Loucy (cell line): ENCODE measurements at regions not wholly inside any gene's neighbourhood (a gene's known extent, or its start where the extent isn't known, plus 50 kb on each side); places are given as distances from the start of the nearest gene placed in this dataset.

Experiments used
- H2AFZ ChIP-seq: fragments of 200-600 bp; sonication (generic); 2 replicates; pipeline ENCODE4 v1.6.0; 2016; ENCODE audit warnings: antibody characterized with exemption, mild to moderate bottlenecking, low read length, moderate library complexity
- H3F3A ChIP-seq: fragments of 200-600 bp; 2 replicates; pipeline ENCODE4 v1.6.0; 2016; ENCODE audit warnings: antibody characterized with exemption, low read depth, mild to moderate bottlenecking
- H3K27me3 ChIP-seq: fragments of 200-600 bp; sonication (generic); 2 replicates; pipeline ENCODE4 v1.6.1; 2014; ENCODE audit warnings: low read length, mild to moderate bottlenecking; ENCODE audit not compliant: insufficient read depth, poor library complexity, severe bottlenecking
- H3K36me3 ChIP-seq: fragments of 200-600 bp; sonication (generic); 2 replicates; pipeline ENCODE4 v1.6.1; 2016; ENCODE audit warnings: low read length; ENCODE audit not compliant: insufficient read depth
- H3K4me1 ChIP-seq: fragments of 200-600 bp; sonication (generic); 2 replicates; pipeline ENCODE4 v1.5.1; 2014; ENCODE audit warnings: low read length, mild to moderate bottlenecking; ENCODE audit not compliant: insufficient read depth, poor library complexity, severe bottlenecking
- H3K4me2 ChIP-seq: fragments of 200-600 bp; sonication (generic); 2 replicates; pipeline ENCODE4 v1.6.0; 2014; ENCODE audit warnings: antibody characterized with exemption, low read length, low read depth, mild to moderate bottlenecking; ENCODE audit not compliant: poor library complexity, severe bottlenecking
- H3K4me3 ChIP-seq: fragments of 200-600 bp; sonication (generic); 2 replicates; pipeline ENCODE4 v1.5.1; 2014; ENCODE audit warnings: low read length, mild to moderate bottlenecking, mixed read lengths; ENCODE audit not compliant: poor library complexity, severe bottlenecking
- H3K79me2 ChIP-seq: fragments of 200-600 bp; sonication (generic); 2 replicates; pipeline ENCODE4 v1.6.1; 2014; ENCODE audit warnings: low read length; ENCODE audit not compliant: insufficient read depth
- H3K9ac ChIP-seq: fragments of 200-600 bp; sonication (generic); 2 replicates; pipeline ENCODE4 v1.6.0; 2014; ENCODE audit warnings: mild to moderate bottlenecking, low read depth, low read length, moderate library complexity; ENCODE audit not compliant: poor library complexity, severe bottlenecking
- H3K9me2 ChIP-seq: fragments of 200-600 bp; sonication (generic); replicated peaks from 2 replicates; pipeline ENCODE4 v1.6.1; 2016; ENCODE audit warnings: low read depth, low read length, mixed read lengths
- H3K9me3 ChIP-seq: fragments of 200-600 bp; sonication (generic); 2 replicates; pipeline ENCODE4 v1.6.1; 2014; ENCODE audit warnings: mild to moderate bottlenecking, antibody characterized with exemption, low read length, low read depth; ENCODE audit not compliant: insufficient read depth
- H4K20me1 ChIP-seq: fragments of 200-600 bp; sonication (generic); 2 replicates; pipeline ENCODE4 v1.6.0; 2014; ENCODE audit warnings: antibody characterized with exemption, low read length, mild to moderate bottlenecking; ENCODE audit not compliant: insufficient read depth, poor library complexity, severe bottlenecking
- CTCF ChIP-seq: fragments of 200-600 bp; sonication (generic); conservative IDR thresholded peaks from 2 replicates; pipeline ENCODE4 v1.5.1; 2014; ENCODE audit warnings: mild to moderate bottlenecking, antibody characterized with exemption, low read length
- EZH2phosphoT487 ChIP-seq: fragments of 200-600 bp; IDR thresholded peaks from 2 replicates; pipeline ENCODE4 v1.6.1; 2018; ENCODE audit warnings: antibody characterized with exemption, mild to moderate bottlenecking, moderate library complexity, borderline replicate concordance

GRCh38 chr1:188350104-188350503 is 1521.4 kb downstream of the PLA2G4A start:
- Histone ChIP-seq H3K4me2 (no peak overlapping the region), H3K27me3 (no peaks in the 10 kb centered on the region), H3K9me3 (no peaks in the 10 kb centered on the region), H3K9me2 (no peaks in the 10 kb centered on the region), H3K4me3 (no peak overlapping the region), H2AFZ (no peak overlapping the region), H3K4me1 (no peaks in the 10 kb centered on the region), H3K9ac (no peak overlapping the region), H3F3A (no peaks in the 10 kb centered on the region), H4K20me1 (no peaks in the 10 kb centered on the region), H3K36me3 (no peaks in the 10 kb centered on the region), H3K79me2 (no peaks in the 10 kb centered on the region)
- no peak for TF ChIP-seq CTCF
- TF ChIP-seq EZH2phosphoT487: no peak

- Histone ChIP-seq H3K4me3 (no peak overlapping the region), H3K9me2 (no peaks in the 10 kb centered on the region), H4K20me1 (no peaks in the 10 kb centered on the region), H3F3A (no peaks in the 10 kb centered on the region), H3K79me2 (no peaks in the 10 kb centered on the region), H3K9me3 (no peaks in the 10 kb centered on the region), H3K4me2 (no peak overlapping the region), H3K36me3 (no peaks in the 10 kb centered on the region), H3K27me3 (no peaks in the 10 kb centered on the region), H2AFZ (no peak overlapping the region), H3K9ac (no peak overlapping the region), H3K4me1 (no peaks in the 10 kb centered on the region)
- no peak for TF ChIP-seq EZH2phosphoT487
- no peak for TF ChIP-seq CTCF
Measured at GRCh38 chr1:188355082-188355481, 1526.3 kb downstream of the PLA2G4A start.

GRCh38 chr1:188355847-188356246 is 1527.1 kb downstream of the PLA2G4A start:
- no peak overlapping the region for H3K9ac ChIP-seq
- no peaks in the 10 kb centered on the region for H3K27me3 ChIP-seq
- H3K9me3 ChIP-seq: no peaks in the 10 kb centered on the region
- H3K79me2 ChIP-seq: no peaks in the 10 kb centered on the region
- H3K4me3 ChIP-seq: no peak overlapping the region
- H2AFZ ChIP-seq: no peak overlapping the region
- no peak overlapping the region for H3K4me2 ChIP-seq
- no peaks in the 10 kb centered on the region for H4K20me1 ChIP-seq
- no peaks in the 10 kb centered on the region for H3K36me3 ChIP-seq
- no peaks in the 10 kb centered on the region for H3K4me1 ChIP-seq
- TF ChIP-seq EZH2phosphoT487 (no peak), CTCF (no peak)
- H3F3A ChIP-seq: no peaks in the 10 kb centered on the region
- H3K9me2 ChIP-seq: no peaks in the 10 kb centered on the region
